Neural progenitor cell (in vitro differentiated cells): ENCODE measurements at regions not wholly inside any gene's neighbourhood (a gene's known extent, or its start where the extent isn't known, plus 50 kb on each side); places are given as distances from the start of the nearest gene placed in this dataset.
"Not testable (repeated sequence)": the region's sequence is repeated elsewhere in the genome, so short reads cannot be mapped to it uniquely, and the experiment has no call there.

Experiments
- DNase-seq: peaks from one replicate; pipeline ENCODE4 v3.0.0-alpha.2; 2016; ENCODE audit warnings: low spot score
- H2AFZ ChIP-seq: fragments of 200-600 bp; sonication (generic); replicated peaks from 2 replicates; pipeline ENCODE4 v1.6.1; 2016; ENCODE audit warnings: antibody characterized with exemption
- H3F3A ChIP-seq: fragments of 200-600 bp; sonication (generic); 2 replicates; pipeline ENCODE4 v1.6.1; 2016; ENCODE audit warnings: antibody characterized with exemption, low read depth
- H3K27ac ChIP-seq: fragments of 200-600 bp; sonication (generic); 2 replicates; pipeline ENCODE4 v1.5.1; 2016; ENCODE audit warnings: mild to moderate bottlenecking
- H3K27me3 ChIP-seq: fragments of 200-600 bp; sonication (generic); 2 replicates; pipeline ENCODE4 v1.6.1; 2016; ENCODE audit warnings: mild to moderate bottlenecking, moderate library complexity
- H3K36me3 ChIP-seq: fragments of 200-600 bp; sonication (generic); 2 replicates; pipeline ENCODE4 v1.5.1; 2016
- H3K4me1 ChIP-seq: fragments of 200-600 bp; sonication (generic); 2 replicates; pipeline ENCODE4 v1.6.1; 2016; ENCODE audit warnings: mixed run types
- H3K4me2 ChIP-seq: fragments of 200-600 bp; sonication (generic); 2 replicates; pipeline ENCODE4 v1.6.1; 2016
- H3K4me3 ChIP-seq: fragments of 200-600 bp; sonication (generic); 2 replicates; pipeline ENCODE4 v1.5.1; 2016
- H3K79me2 ChIP-seq: fragments of 200-600 bp; sonication (generic); 2 replicates; pipeline ENCODE4 v1.6.1; 2016; ENCODE audit warnings: low read depth
- H3K9ac ChIP-seq: fragments of 200-600 bp; sonication (generic); 2 replicates; pipeline ENCODE4 v1.6.1; 2016
- H3K9me3 ChIP-seq: fragments of 200-600 bp; sonication (generic); 2 replicates; pipeline ENCODE4 v1.5.1; 2016; ENCODE audit warnings: low read depth
- H4K20me1 ChIP-seq: fragments of 200-600 bp; sonication (generic); 2 replicates; pipeline ENCODE4 v1.6.1; 2016; ENCODE audit warnings: low read depth
- H3K27ac Mint-ChIP-seq: 3 replicates; pipeline ENCODE4 v1.8.0; 2021; ENCODE audit warnings: mixed read lengths
- H3K27me3 Mint-ChIP-seq: 2 replicates; pipeline ENCODE4 v1.8.0; 2022; ENCODE audit warnings: low read depth, mild to moderate bottlenecking, inconsistent platforms, moderate library complexity, mixed read lengths; ENCODE audit not compliant: insufficient read depth
- H3K36me3 Mint-ChIP-seq: 3 replicates; pipeline ENCODE4 v1.8.0; 2021; ENCODE audit warnings: mixed read lengths
- H3K4me1 Mint-ChIP-seq: 3 replicates; pipeline ENCODE4 v1.8.0; 2021; ENCODE audit warnings: mixed read lengths
- H3K4me3 Mint-ChIP-seq: 3 replicates; pipeline ENCODE4 v1.8.0; 2021; ENCODE audit warnings: mild to moderate bottlenecking, moderate library complexity, mixed read lengths
- H3K9me3 Mint-ChIP-seq: 3 replicates; pipeline ENCODE4 v1.8.0; 2020; ENCODE audit warnings: mixed read lengths
- CTCF ChIP-seq: fragments of 200-600 bp; sonication (generic); IDR thresholded peaks from 2 replicates; pipeline ENCODE4 v1.5.1; 2017; ENCODE audit warnings: antibody characterized with exemption, mild to moderate bottlenecking
- EZH2 ChIP-seq: fragments of 200-600 bp; sonication (generic); IDR thresholded peaks from 2 replicates; pipeline ENCODE4 v1.6.1; 2017; ENCODE audit warnings: antibody characterized with exemption, mild to moderate bottlenecking, moderate library complexity
- EZH2phosphoT487 ChIP-seq: fragments of 200-600 bp; sonication (generic); IDR thresholded peaks from 2 replicates; pipeline ENCODE4 v1.6.1; 2017; ENCODE audit warnings: antibody characterized with exemption

GRCh38 chr6:80433010-80433672 lies 326.7 kb downstream of the BCKDHB start:
- Mint-ChIP-seq H3K27ac (peak overlapping the region; percentile 32), H3K27me3 (no peaks in the 10 kb centered on the region)

GRCh38 chr6:80425089-80425823 lies 318.8 kb downstream of the BCKDHB start:
- no peak overlapping the region for H3K4me2 ChIP-seq
- H3K36me3 ChIP-seq: no peaks in the 10 kb centered on the region
- no peaks in the 10 kb centered on the region for H4K20me1 ChIP-seq
- H3F3A ChIP-seq: no peaks in the 10 kb centered on the region
- no peak overlapping the region for H3K27ac Mint-ChIP-seq
- H3K27me3 ChIP-seq: no peaks in the 10 kb centered on the region
- H3K9ac ChIP-seq: no peak overlapping the region
- peaks cover 14% of the 10 kb centered on the region for H3K36me3 Mint-ChIP-seq
- no peaks in the 10 kb centered on the region for H3K4me1 Mint-ChIP-seq
- H3K27me3 Mint-ChIP-seq: no peaks in the 10 kb centered on the region
- no peak overlapping the region for H3K4me3 Mint-ChIP-seq
- TF ChIP-seq EZH2phosphoT487: no peak
- no peak for TF ChIP-seq CTCF
- H2AFZ ChIP-seq: no peak overlapping the region
- peaks cover 52% of the 10 kb centered on the region for H3K9me3 Mint-ChIP-seq
- peaks cover 11% of the 10 kb centered on the region for H3K9me3 ChIP-seq
- DNase-seq: no peak
- no peak overlapping the region for H3K27ac ChIP-seq
- H3K79me2 ChIP-seq: no peaks in the 10 kb centered on the region
- H3K4me3 ChIP-seq: no peak overlapping the region
- H3K4me1 ChIP-seq: no peaks in the 10 kb centered on the region

More at GRCh38 chr6:80433010-80433672, 326.7 kb downstream of the BCKDHB start:
- DNase-seq: peak; percentile 84
- Mint-ChIP-seq H3K9me3 (peaks cover 22% of the 10 kb centered on the region), H3K36me3 (no peaks in the 10 kb centered on the region), H3K4me1 (peaks cover 8% of the 10 kb centered on the region), H3K4me3 (no peak overlapping the region)
- peak overlapping the region; percentile 86 for H2AFZ ChIP-seq
- peak overlapping the region; percentile 18 for H3K4me3 ChIP-seq
- peaks cover 36% of the 10 kb centered on the region for H3K4me1 ChIP-seq
- peaks cover 25% of the 10 kb centered on the region for H3F3A ChIP-seq
- H3K27ac ChIP-seq: peak overlapping the region; percentile 72
- no peaks in the 10 kb centered on the region for H4K20me1 ChIP-seq
- no peaks in the 10 kb centered on the region for H3K36me3 ChIP-seq
- no peaks in the 10 kb centered on the region for H3K79me2 ChIP-seq
- H3K4me2 ChIP-seq: peak overlapping the region; percentile 56
- no peaks in the 10 kb centered on the region for H3K9me3 ChIP-seq
- no peak for TF ChIP-seq EZH2phosphoT487
- no peak for TF ChIP-seq CTCF
- TF ChIP-seq EZH2: no peak
- no peaks in the 10 kb centered on the region for H3K27me3 ChIP-seq
- no peak overlapping the region for H3K9ac ChIP-seq

GRCh38 chr6:80411486-80411885 lies 305.0 kb downstream of the BCKDHB start:
- H3K4me1 Mint-ChIP-seq: no peaks in the 10 kb centered on the region
- DNase-seq: no peak
- Histone ChIP-seq H3F3A (no peaks in the 10 kb centered on the region), H2AFZ (no peak overlapping the region), H3K36me3 (no peaks in the 10 kb centered on the region), H3K9me3 (peaks cover 7% of the 10 kb centered on the region), H3K4me3 (no peak overlapping the region), H3K27me3 (no peaks in the 10 kb centered on the region), H3K4me1 (no peaks in the 10 kb centered on the region), H4K20me1 (no peaks in the 10 kb centered on the region), H3K9ac (no peak overlapping the region), H3K27ac (no peak overlapping the region), H3K4me2 (no peak overlapping the region), H3K79me2 (no peaks in the 10 kb centered on the region)
- H3K9me3 Mint-ChIP-seq: peaks cover 46% of the 10 kb centered on the region
- peaks cover 1% of the 10 kb centered on the region for H3K36me3 Mint-ChIP-seq
- H3K4me3 Mint-ChIP-seq: no peak overlapping the region
- peaks cover 2% of the 10 kb centered on the region for H3K27me3 Mint-ChIP-seq
- no peak overlapping the region for H3K27ac Mint-ChIP-seq
- TF ChIP-seq EZH2phosphoT487 (no peak), EZH2 (no peak), CTCF (no peak)

- H3K4me3 Mint-ChIP-seq, H4K20me1 ChIP-seq, H3K36me3 ChIP-seq, H3K79me2 ChIP-seq, H3K9ac ChIP-seq, H2AFZ ChIP-seq, H3K4me1 Mint-ChIP-seq, H3K9me3 ChIP-seq, H3F3A ChIP-seq, H3K36me3 Mint-ChIP-seq, H3K27ac ChIP-seq, DNase-seq, H3K27me3 Mint-ChIP-seq, H3K27ac Mint-ChIP-seq, H3K4me2 ChIP-seq, H3K4me3 ChIP-seq, H3K27me3 ChIP-seq, H3K4me1 ChIP-seq: not testable (repeated sequence)
- peaks cover 40% of the 10 kb centered on the region for H3K9me3 Mint-ChIP-seq
Observed at GRCh38 chr6:80407976-80408375, 301.5 kb downstream of the BCKDHB start.
